Neural progenitor cell (in vitro differentiated cells): ENCODE measurements at regions not wholly inside any gene's neighbourhood (a gene's known extent, or its start where the extent isn't known, plus 50 kb on each side); places are given as distances from the start of the nearest gene placed in this dataset.

Experiments used
- CTCF ChIP-seq: fragments of 200-600 bp; sonication (generic); IDR thresholded peaks from 2 replicates; pipeline ENCODE4 v1.5.1; 2017; ENCODE audit warnings: antibody characterized with exemption, mild to moderate bottlenecking
- EZH2phosphoT487 ChIP-seq: fragments of 200-600 bp; sonication (generic); IDR thresholded peaks from 2 replicates; pipeline ENCODE4 v1.6.1; 2017; ENCODE audit warnings: antibody characterized with exemption

GRCh38 chr4:120544838-120545237, 377.7 kb downstream of the PRDM5 start:
- TF ChIP-seq CTCF (no peak), EZH2phosphoT487 (no peak)
